GM23248 (cell line): ENCODE measurements at regions not wholly inside any gene's neighbourhood (a gene's known extent, or its start where the extent isn't known, plus 50 kb on each side); places are given as distances from the start of the nearest gene placed in this dataset.
A peak's percentile ranks its signal among the peaks of the same experiment; 100 is the strongest.

Experiments
- DNase-seq: peaks from one replicate; pipeline ENCODE4 v3.0.0-alpha.2; 2015
- H2AFZ ChIP-seq: fragments of 200-600 bp; sonication (generic); 2 replicates; pipeline ENCODE4 v1.6.1; 2016; ENCODE audit warnings: antibody characterized with exemption
- H3F3A ChIP-seq: fragments of 200-600 bp; sonication (generic); 2 replicates; pipeline ENCODE4 v1.6.1; 2016; ENCODE audit warnings: mild to moderate bottlenecking, antibody characterized with exemption, mixed run types; ENCODE audit not compliant: insufficient read depth
- H3K27ac ChIP-seq: fragments of 200-600 bp; sonication (generic); 2 replicates; pipeline ENCODE4 v1.5.1; 2016; ENCODE audit warnings: mild to moderate bottlenecking
- H3K27me3 ChIP-seq: fragments of 200-600 bp; sonication (generic); replicated peaks from 2 replicates; pipeline ENCODE4 v1.6.1; 2016; ENCODE audit warnings: mild to moderate bottlenecking; ENCODE audit not compliant: insufficient read depth
- H3K36me3 ChIP-seq: fragments of 200-600 bp; sonication (generic); 2 replicates; pipeline ENCODE4 v1.6.1; 2016; ENCODE audit warnings: low read depth, mild to moderate bottlenecking
- H3K4me1 ChIP-seq: fragments of 200-600 bp; sonication (generic); 2 replicates; pipeline ENCODE4 v1.6.1; 2016; ENCODE audit warnings: mild to moderate bottlenecking; ENCODE audit not compliant: insufficient read depth
- H3K4me2 ChIP-seq: fragments of 200-600 bp; sonication (generic); one replicate; pipeline ENCODE4 v1.6.1; 2016; ENCODE audit warnings: mild to moderate bottlenecking; ENCODE audit not compliant: unreplicated experiment
- H3K4me3 ChIP-seq: fragments of 200-600 bp; sonication (generic); 2 replicates; pipeline ENCODE4 v1.5.1; 2016; ENCODE audit warnings: mild to moderate bottlenecking
- H3K79me2 ChIP-seq: fragments of 200-600 bp; sonication (generic); 2 replicates; pipeline ENCODE4 v1.6.1; 2016; ENCODE audit warnings: mild to moderate bottlenecking; ENCODE audit not compliant: insufficient read depth
- H3K9ac ChIP-seq: fragments of 200-600 bp; sonication (generic); 2 replicates; pipeline ENCODE4 v1.6.1; 2016; ENCODE audit warnings: mild to moderate bottlenecking
- H3K9me2 ChIP-seq: fragments of 200-600 bp; sonication (generic); 2 replicates; pipeline ENCODE4 v1.6.1; 2016; ENCODE audit warnings: mixed run types, mild to moderate bottlenecking, moderate library complexity; ENCODE audit not compliant: insufficient read depth
- H3K9me3 ChIP-seq: fragments of 200-600 bp; sonication (generic); one replicate; pipeline ENCODE4 v1.6.1; 2017; ENCODE audit warnings: low read depth
- H4K20me1 ChIP-seq: fragments of 200-600 bp; sonication (generic); 2 replicates; pipeline ENCODE4 v1.6.0; 2016; ENCODE audit not compliant: insufficient read depth
- EZH2 ChIP-seq: fragments of 200-600 bp; sonication (generic); IDR thresholded peaks from 2 replicates; pipeline ENCODE4 v1.6.1; 2018; ENCODE audit warnings: antibody characterized with exemption, mild to moderate bottlenecking; ENCODE audit not compliant: insufficient read depth, poor library complexity, severe bottlenecking
- EZH2phosphoT487 ChIP-seq: fragments of 200-600 bp; sonication (generic); IDR thresholded peaks from 2 replicates; pipeline ENCODE4 v1.6.1; 2018; ENCODE audit warnings: antibody characterized with exemption, moderate library complexity, mild to moderate bottlenecking, low read depth; ENCODE audit not compliant: insufficient read depth
- WGBS, 2 experiments: methylation state at CpG; one replicate each; pipeline ENCODE4 v1.1.6; 2015 to 2017; ENCODE audit warnings: low lambda C conversion rate in 2 of 2, low coverage in 1 of 2; ENCODE audit errors: missing lambda C conversion rate in 2 of 2; 5-methylcytosine and 5-hydroxymethylcytosine counted together
- in situ Hi-C: fragments of 300-500 bp; cut with MboI; formaldehyde crosslinking; loops from 2 replicates; pipeline ENCODE4 v1.15.0; 2020

- Histone ChIP-seq H3K27ac (no peak overlapping the region), H2AFZ (peak overlapping the region; percentile 54), H3K4me2 (no peak overlapping the region), H3F3A (no peaks in the 10 kb centered on the region), H3K9me3 (no peaks in the 10 kb centered on the region), H3K79me2 (no peaks in the 10 kb centered on the region), H3K36me3 (no peaks in the 10 kb centered on the region), H3K4me3 (no peak overlapping the region), H3K27me3 (no peaks in the 10 kb centered on the region), H4K20me1 (no peaks in the 10 kb centered on the region), H3K9me2 (no peaks in the 10 kb centered on the region), H3K4me1 (peaks cover 21% of the 10 kb centered on the region; the same call in 1 of the 2 replicates), H3K9ac (no peak overlapping the region)
- DNase-seq = no peak
- TF ChIP-seq EZH2phosphoT487 = no peak
- no peak for TF ChIP-seq EZH2
- in situ Hi-C loops = no loop called here
- WGBS, 2 experiments = 24 to 35% methylated on average over 1 of the region's 1 CpG
Observed at GRCh38 chr21:21661741-21662140, 663.5 kb downstream of the NCAM2 start.

GRCh38 chr21:21662776-21663175 is 664.6 kb downstream of the NCAM2 start:
- no peak overlapping the region for H3K27ac ChIP-seq
- WGBS, 2 experiments = 13 to 25% methylated on average over 1 of the region's 1 CpG
- H3F3A ChIP-seq = no peaks in the 10 kb centered on the region
- no peaks in the 10 kb centered on the region for H3K9me2 ChIP-seq
- TF ChIP-seq EZH2phosphoT487 = no peak
- TF ChIP-seq EZH2 = no peak
- peaks cover 21% of the 10 kb centered on the region; the same call in 1 of the 2 replicates for H3K4me1 ChIP-seq
- H4K20me1 ChIP-seq = no peaks in the 10 kb centered on the region
- H3K4me3 ChIP-seq = no peak overlapping the region
- DNase-seq = no peak
- no peak overlapping the region for H3K4me2 ChIP-seq
- H3K36me3 ChIP-seq = no peaks in the 10 kb centered on the region
- peak overlapping the region; percentile 54; the same call in 1 of the 2 replicates for H2AFZ ChIP-seq
- in situ Hi-C loops = no loop called here
- no peaks in the 10 kb centered on the region for H3K79me2 ChIP-seq
- no peaks in the 10 kb centered on the region for H3K27me3 ChIP-seq
- no peaks in the 10 kb centered on the region for H3K9me3 ChIP-seq
- H3K9ac ChIP-seq = no peak overlapping the region

- WGBS, 2 experiments = 26 to 37% methylated on average over 5 of the region's 5 CpGs
- Histone ChIP-seq H3K27me3 (no peaks in the 10 kb centered on the region), H3K27ac (0 out of 2 replicates have a peak overlapping the region, but pooled peaks have one; percentile 4), H3F3A (no peaks in the 10 kb centered on the region), H2AFZ (peak overlapping the region; percentile 43; the same call in 1 of the 2 replicates), H3K4me1 (peaks cover 21% of the 10 kb centered on the region; the same call in 1 of the 2 replicates), H3K9ac (no peak overlapping the region), H4K20me1 (no peaks in the 10 kb centered on the region), H3K79me2 (no peaks in the 10 kb centered on the region), H3K4me3 (no peak overlapping the region), H3K9me2 (no peaks in the 10 kb centered on the region), H3K36me3 (no peaks in the 10 kb centered on the region), H3K9me3 (no peaks in the 10 kb centered on the region), H3K4me2 (peak overlapping the region; percentile 6)
- in situ Hi-C loops = no loop called here
- DNase-seq = peak; percentile 63
- TF ChIP-seq EZH2 (no peak), EZH2phosphoT487 (no peak)
Observed at GRCh38 chr21:21664871-21665270, 666.7 kb downstream of the NCAM2 start.

- WGBS, 2 experiments = 61 to 82% methylated on average over 1 of the region's 1 CpG
- Histone ChIP-seq H3K79me2 (no peaks in the 10 kb centered on the region), H4K20me1 (no peaks in the 10 kb centered on the region), H2AFZ (no peak overlapping the region), H3K4me2 (no peak overlapping the region), H3K27me3 (no peaks in the 10 kb centered on the region), H3K4me3 (no peak overlapping the region), H3K9ac (no peak overlapping the region), H3K4me1 (peaks cover 21% of the 10 kb centered on the region; the same call in 1 of the 2 replicates), H3K36me3 (no peaks in the 10 kb centered on the region), H3K27ac (no peak overlapping the region), H3K9me2 (no peaks in the 10 kb centered on the region), H3F3A (no peaks in the 10 kb centered on the region), H3K9me3 (no peaks in the 10 kb centered on the region)
- in situ Hi-C loops = no loop called here
- DNase-seq = no peak
- no peak for TF ChIP-seq EZH2phosphoT487
- TF ChIP-seq EZH2 = no peak
Observed at GRCh38 chr21:21666689-21667088, 668.5 kb downstream of the NCAM2 start.

- Histone ChIP-seq H2AFZ (no peak overlapping the region), H4K20me1 (no peaks in the 10 kb centered on the region), H3K79me2 (no peaks in the 10 kb centered on the region), H3K27ac (no peak overlapping the region), H3K9me2 (no peaks in the 10 kb centered on the region), H3K27me3 (no peaks in the 10 kb centered on the region), H3K36me3 (no peaks in the 10 kb centered on the region), H3K4me2 (no peak overlapping the region), H3F3A (no peaks in the 10 kb centered on the region), H3K9ac (no peak overlapping the region), H3K4me3 (no peak overlapping the region), H3K4me1 (0 out of 2 replicates have a peak, but pooled peaks cover 13% of the 10 kb centered on the region), H3K9me3 (no peaks in the 10 kb centered on the region)
- WGBS, 2 experiments = 79 to 92% methylated on average over 1 of the region's 1 CpG
- TF ChIP-seq EZH2phosphoT487 = no peak
- TF ChIP-seq EZH2 = no peak
- in situ Hi-C loops = no loop called here
- DNase-seq = no peak
Observed at GRCh38 chr21:21668198-21668597, 670.0 kb downstream of the NCAM2 start.
